ENCODE measurements at regions not wholly inside any gene's neighbourhood (a gene's known extent, or its start where the extent isn't known, plus 50 kb on each side); places are given as distances from the start of the nearest gene placed in this dataset.
A peak's percentile ranks its signal among the peaks of the same experiment; 100 is the strongest.

DNA sequence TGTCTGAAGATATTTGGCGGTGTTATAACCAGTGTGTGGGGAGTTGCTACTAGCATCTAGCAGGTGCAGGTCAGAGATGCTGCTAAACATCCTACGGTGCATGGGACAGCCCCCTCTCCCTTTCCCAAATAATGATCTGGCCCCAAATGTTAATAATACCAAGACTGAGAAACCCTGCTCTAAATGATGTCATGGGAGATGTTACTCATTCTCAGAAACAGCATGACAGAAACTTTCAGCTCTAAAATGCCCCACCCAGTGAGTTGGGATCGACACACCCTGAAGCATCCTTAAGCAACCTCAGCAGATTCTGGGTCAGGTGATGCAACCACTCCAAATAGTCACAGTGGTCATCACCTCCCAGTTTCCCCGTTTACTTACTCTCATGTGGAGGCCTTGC, 108.8 kb upstream of the MPP7 start (continued):
- TF ChIP-seq IRF1 (CRISPR knock-in tag; IDR thresholded peaks at IDR 0.05; ENCODE audit: borderline replicate concordance) (no peak), PCBP1 (IDR thresholded peaks at IDR 0.05; ENCODE audit: low read depth, low read length, poor library complexity, severe bottlenecking) (no peak), BCL6 (CRISPR knock-in tag; IDR thresholded peaks at IDR 0.05) (no peak), POLR3G (IDR thresholded peaks at IDR 0.05; ENCODE audit: extremely low read depth, insufficient read length, insufficient replicate concordance) (no peak), ELF4 (CRISPR knock-in tag; IDR thresholded peaks at IDR 0.05) (no peak), ZNF197 (CRISPR knock-in tag; IDR thresholded peaks at IDR 0.05; ENCODE audit: low read depth) (no peak), HBP1 (CRISPR knock-in tag; IDR thresholded peaks at IDR 0.05) (no peak), ATF7 (IDR thresholded peaks at IDR 0.05) (peak; percentile 64), ZBTB9 (CRISPR knock-in tag; IDR thresholded peaks at IDR 0.05) (no peak), PML (IDR thresholded peaks at IDR 0.05; ENCODE audit: low read length) (no peak), MAFK (IDR thresholded peaks at IDR 0.05; ENCODE audit: low read length) (peak; percentile 64), ETS1 (conservative IDR thresholded peaks at IDR 0.05; ENCODE audit: control insufficient read depth, low read depth, low read length) (no peak), EWSR1 (IDR thresholded peaks at IDR 0.05; ENCODE audit: borderline replicate concordance, low read depth, partially characterized antibody) (no peak), CCAR2 (IDR thresholded peaks at IDR 0.05; ENCODE audit: low read depth, low read length) (no peak), ATF3 (IDR thresholded peaks at IDR 0.05) (peak; percentile 88), ATF3 (CRISPR knock-in tag; conservative IDR thresholded peaks at IDR 0.05) (no peak)
- TF ChIP-seq, protein P1, sequence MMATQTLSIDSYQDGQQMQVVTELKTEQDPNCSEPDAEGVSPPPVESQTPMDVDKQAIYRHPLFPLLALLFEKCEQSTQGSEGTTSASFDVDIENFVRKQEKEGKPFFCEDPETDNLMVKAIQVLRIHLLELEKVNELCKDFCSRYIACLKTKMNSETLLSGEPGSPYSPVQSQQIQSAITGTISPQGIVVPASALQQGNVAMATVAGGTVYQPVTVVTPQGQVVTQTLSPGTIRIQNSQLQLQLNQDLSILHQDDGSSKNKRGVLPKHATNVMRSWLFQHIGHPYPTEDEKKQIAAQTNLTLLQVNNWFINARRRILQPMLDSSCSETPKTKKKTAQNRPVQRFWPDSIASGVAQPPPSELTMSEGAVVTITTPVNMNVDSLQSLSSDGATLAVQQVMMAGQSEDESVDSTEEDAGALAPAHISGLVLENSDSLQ (IDR thresholded peaks at IDR 0.05): no peak
- TF ChIP-seq, protein P2, sequence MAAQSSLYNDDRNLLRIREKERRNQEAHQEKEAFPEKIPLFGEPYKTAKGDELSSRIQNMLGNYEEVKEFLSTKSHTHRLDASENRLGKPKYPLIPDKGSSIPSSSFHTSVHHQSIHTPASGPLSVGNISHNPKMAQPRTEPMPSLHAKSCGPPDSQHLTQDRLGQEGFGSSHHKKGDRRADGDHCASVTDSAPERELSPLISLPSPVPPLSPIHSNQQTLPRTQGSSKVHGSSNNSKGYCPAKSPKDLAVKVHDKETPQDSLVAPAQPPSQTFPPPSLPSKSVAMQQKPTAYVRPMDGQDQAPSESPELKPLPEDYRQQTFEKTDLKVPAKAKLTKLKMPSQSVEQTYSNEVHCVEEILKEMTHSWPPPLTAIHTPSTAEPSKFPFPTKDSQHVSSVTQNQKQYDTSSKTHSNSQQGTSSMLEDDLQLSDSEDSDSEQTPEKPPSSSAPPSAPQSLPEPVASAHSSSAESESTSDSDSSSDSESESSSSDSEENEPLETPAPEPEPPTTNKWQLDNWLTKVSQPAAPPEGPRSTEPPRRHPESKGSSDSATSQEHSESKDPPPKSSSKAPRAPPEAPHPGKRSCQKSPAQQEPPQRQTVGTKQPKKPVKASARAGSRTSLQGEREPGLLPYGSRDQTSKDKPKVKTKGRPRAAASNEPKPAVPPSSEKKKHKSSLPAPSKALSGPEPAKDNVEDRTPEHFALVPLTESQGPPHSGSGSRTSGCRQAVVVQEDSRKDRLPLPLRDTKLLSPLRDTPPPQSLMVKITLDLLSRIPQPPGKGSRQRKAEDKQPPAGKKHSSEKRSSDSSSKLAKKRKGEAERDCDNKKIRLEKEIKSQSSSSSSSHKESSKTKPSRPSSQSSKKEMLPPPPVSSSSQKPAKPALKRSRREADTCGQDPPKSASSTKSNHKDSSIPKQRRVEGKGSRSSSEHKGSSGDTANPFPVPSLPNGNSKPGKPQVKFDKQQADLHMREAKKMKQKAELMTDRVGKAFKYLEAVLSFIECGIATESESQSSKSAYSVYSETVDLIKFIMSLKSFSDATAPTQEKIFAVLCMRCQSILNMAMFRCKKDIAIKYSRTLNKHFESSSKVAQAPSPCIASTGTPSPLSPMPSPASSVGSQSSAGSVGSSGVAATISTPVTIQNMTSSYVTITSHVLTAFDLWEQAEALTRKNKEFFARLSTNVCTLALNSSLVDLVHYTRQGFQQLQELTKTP (IDR thresholded peaks at IDR 0.05; ENCODE audit: low read depth in 1 of 2, partially characterized antibody in 2 of 2): no peak
